Psoas muscle (tissue), 7 donors: ENCODE measurements at regions not wholly inside any gene's neighbourhood (a gene's known extent, or its start where the extent isn't known, plus 50 kb on each side); places are given as distances from the start of the nearest gene placed in this dataset.

ENCODE experiments used
- ATAC-seq, 4 donors: fragments of 200-7000 bp; cut with Tn5 transposase; one replicate each; pipeline ENCODE4 v1.9.1; 2020; ENCODE audit warnings: moderate library complexity in 3 of 4, mild to moderate bottlenecking in 2 of 4
- DNase-seq, 2 donors: peaks; one replicate each; pipeline ENCODE4 v3.0.0-alpha.2; 2020
- H3K27ac ChIP-seq: fragments of 200-600 bp; one replicate; pipeline ENCODE4 v1.8.0; 2022
- H3K27me3 ChIP-seq, 3 donors: fragments of 200-600 bp in 1 of 3; one replicate each; pipeline versions ENCODE4 v1.6.1 to v1.8.0; 2013 to 2022; ENCODE audit warnings: low read length in 2 of 3, mild to moderate bottlenecking in 2 of 3, moderate library complexity in 1 of 3; ENCODE audit not compliant: insufficient read depth in 3 of 3
- H3K36me3 ChIP-seq, 2 donors: fragments of 200-600 bp in 1 of 2; one replicate each; pipeline versions ENCODE4 v1.6.1 to v1.8.0; 2013 to 2022; ENCODE audit warnings: low read depth in 1 of 2, mild to moderate bottlenecking in 1 of 2, moderate library complexity in 1 of 2; ENCODE audit not compliant: insufficient read depth in 1 of 2
- H3K4me1 ChIP-seq: fragments of 200-600 bp; one replicate; pipeline ENCODE4 v1.8.0; 2022
- H3K4me3 ChIP-seq: fragments of 200-600 bp; one replicate; pipeline ENCODE4 v1.8.0; 2022; ENCODE audit warnings: mild to moderate bottlenecking
- H3K9me3 ChIP-seq: fragments of 200-600 bp; one replicate; pipeline ENCODE4 v1.8.0; 2022
- WGBS, 3 donors: extraction: QIAGEN DNeasy Blood & Tissue Kit; methylation state at CpG; one replicate each; pipeline versions ENCODE4 v1.1.6 to v1.1.7; 2013; 5-methylcytosine and 5-hydroxymethylcytosine counted together
- intact Hi-C, 2 donors: fragments of 100-400 bp; cut with DNase I; formaldehyde crosslinking; loops; one replicate each; pipeline versions ENCODE4 v1.11.0 to v1.14.2; 2022
- TF ChIP-seq, protein P1 (sequence below): fragments of 200-600 bp; IDR thresholded peaks from one replicate; pipeline ENCODE4 v1.8.0; 2022; ENCODE audit warnings: antibody characterized with exemption
- donor health status: healthy with polysubstance abuse.
- donor health status: DM: no; HTN: no; CAD: no; lungs with moderate emphysema.
- donor health status: Bipolar disorder and iron deficiency.
- donor health status: healthy.
- donor health status: DM: yes; HTN: yes; CAD: no.
- donor health status: DM: no; HTN: no; CAD: no.
- donor health status: DM: yes; HTN: yes; CAD: no.

DNA sequence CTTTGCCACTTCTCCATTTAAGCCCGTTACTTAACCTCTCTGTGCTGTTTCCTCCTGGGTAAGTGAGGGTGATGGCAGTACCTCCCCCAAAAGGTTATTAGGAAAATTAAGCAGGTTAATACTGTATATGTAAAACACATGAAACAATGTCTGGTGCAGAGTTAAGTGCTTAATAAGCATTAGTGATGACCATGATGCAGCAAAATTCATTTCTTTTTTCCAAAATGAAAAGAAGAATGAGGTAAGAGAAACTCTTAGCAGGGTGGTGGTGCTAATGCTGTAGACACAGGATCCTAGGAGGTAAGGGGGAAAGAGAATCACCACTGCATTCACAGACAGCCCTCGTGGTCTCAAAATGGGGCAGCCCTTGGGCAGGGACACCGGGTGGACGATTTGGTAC, 115.1 kb upstream of the RAI14 start:
- H3K4me3 ChIP-seq, result no peak overlapping the region

DNA sequence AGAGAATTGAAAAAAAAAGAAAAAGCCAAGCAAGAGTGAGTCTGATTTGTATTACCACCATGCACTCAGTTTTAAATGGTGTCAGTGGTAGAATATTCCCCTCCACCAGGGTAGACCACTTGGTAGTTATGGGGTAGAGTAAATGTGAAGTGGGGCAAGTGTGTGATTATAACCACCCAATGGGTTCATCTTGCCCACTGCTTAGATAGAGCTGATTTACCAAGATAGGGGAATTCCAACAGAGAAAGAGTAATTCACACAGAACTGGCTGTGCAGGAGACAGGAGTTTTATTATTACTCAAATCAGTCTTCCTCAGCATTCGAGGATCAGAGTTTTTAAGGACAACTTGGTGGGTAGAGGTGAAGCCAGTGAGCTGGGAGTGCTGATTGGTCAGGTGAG, 113.3 kb upstream of the RAI14 start:
- Histone ChIP-seq H3K27me3 (peaks cover 0 to 6% (median 0%) of the 10 kb centered on the region in 3 donors), H3K36me3 (no peaks in the 10 kb centered on the region), H3K4me1 (no peaks in the 10 kb centered on the region), H3K27ac (no peak overlapping the region), H3K9me3 (peaks cover 20% of the 10 kb centered on the region), H3K4me3 (no peak overlapping the region)
- TF ChIP-seq, protein P1, sequence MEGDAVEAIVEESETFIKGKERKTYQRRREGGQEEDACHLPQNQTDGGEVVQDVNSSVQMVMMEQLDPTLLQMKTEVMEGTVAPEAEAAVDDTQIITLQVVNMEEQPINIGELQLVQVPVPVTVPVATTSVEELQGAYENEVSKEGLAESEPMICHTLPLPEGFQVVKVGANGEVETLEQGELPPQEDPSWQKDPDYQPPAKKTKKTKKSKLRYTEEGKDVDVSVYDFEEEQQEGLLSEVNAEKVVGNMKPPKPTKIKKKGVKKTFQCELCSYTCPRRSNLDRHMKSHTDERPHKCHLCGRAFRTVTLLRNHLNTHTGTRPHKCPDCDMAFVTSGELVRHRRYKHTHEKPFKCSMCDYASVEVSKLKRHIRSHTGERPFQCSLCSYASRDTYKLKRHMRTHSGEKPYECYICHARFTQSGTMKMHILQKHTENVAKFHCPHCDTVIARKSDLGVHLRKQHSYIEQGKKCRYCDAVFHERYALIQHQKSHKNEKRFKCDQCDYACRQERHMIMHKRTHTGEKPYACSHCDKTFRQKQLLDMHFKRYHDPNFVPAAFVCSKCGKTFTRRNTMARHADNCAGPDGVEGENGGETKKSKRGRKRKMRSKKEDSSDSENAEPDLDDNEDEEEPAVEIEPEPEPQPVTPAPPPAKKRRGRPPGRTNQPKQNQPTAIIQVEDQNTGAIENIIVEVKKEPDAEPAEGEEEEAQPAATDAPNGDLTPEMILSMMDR, result no peak
- ATAC-seq (no peak), DNase-seq (no peak)
- intact Hi-C loops, result no loop called here
- 67 to 85% (median 69%) methylated on average over 1 of the region's 1 CpG for WGBS, 3 donors

More for the DNA sequence above, 115.1 kb upstream of the RAI14 start:
- H3K4me1 ChIP-seq, result no peaks in the 10 kb centered on the region
- DNase-seq, result no peak
- intact Hi-C loops, result no loop called here
- WGBS, 3 donors, result 92 to 96% (median 94%) methylated on average over 4 of the region's 4 CpGs
- no peaks in the 10 kb centered on the region for H3K36me3 ChIP-seq
- H3K9me3 ChIP-seq, result peaks cover 11% of the 10 kb centered on the region
- peaks cover 0 to 6% (median 0%) of the 10 kb centered on the region in 3 donors for H3K27me3 ChIP-seq
- TF ChIP-seq, protein P1, result no peak
- H3K27ac ChIP-seq, result no peak overlapping the region
- no peak for ATAC-seq

DNA sequence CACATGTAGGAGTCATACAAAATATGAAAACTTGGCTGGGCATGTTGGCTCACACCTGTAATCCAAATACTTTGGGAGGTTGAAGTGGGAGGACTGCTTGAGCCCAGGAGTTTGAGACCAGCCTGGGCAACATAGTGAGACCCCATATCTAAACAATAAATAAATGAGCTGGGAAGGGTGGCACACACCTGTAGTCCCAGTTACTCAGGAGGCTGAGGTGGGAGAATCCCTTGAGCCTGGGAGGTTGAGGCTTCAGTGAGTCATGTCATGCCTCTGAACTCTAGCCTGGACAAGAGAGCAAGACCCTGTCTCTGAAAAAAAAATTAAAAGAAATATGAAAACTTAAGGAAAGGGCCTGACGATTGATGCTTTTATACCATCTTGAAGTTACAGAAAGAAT, 112.4 kb upstream of the RAI14 start:
- Histone ChIP-seq H3K4me3 (no peak overlapping the region), H3K36me3 (no peaks in the 10 kb centered on the region), H3K9me3 (peaks cover 20% of the 10 kb centered on the region), H3K27me3 (peaks cover 0 to 6% (median 0%) of the 10 kb centered on the region in 3 donors), H3K27ac (no peak overlapping the region), H3K4me1 (no peaks in the 10 kb centered on the region)
- intact Hi-C loops, result no loop called here
- no peak for ATAC-seq
- WGBS, 3 donors, result 0 to 53% (median 40%) methylated on average over 1 of the region's 1 CpG
- TF ChIP-seq, protein P1, result no peak
- no peak for DNase-seq

DNA sequence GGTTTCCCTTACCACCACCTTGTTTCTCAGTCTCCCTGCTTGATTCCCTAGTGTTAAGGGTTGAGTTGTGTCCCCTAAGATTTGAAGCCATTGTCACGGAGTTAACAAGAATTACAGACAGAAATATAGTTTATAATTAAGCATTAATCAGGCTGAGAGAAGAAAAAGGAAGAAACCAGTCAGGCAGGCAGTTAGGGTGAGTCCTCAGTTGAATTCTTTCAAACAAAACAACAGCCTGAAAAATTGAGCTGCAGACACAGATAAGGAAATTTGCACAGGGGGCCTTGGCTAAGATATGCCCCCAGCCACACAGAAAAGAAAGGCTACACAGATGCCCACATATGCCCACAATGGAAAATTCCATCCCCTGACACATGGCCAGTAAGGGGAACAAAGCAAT, 111.7 kb upstream of the RAI14 start:
- no peak for ATAC-seq
- H3K36me3 ChIP-seq, result no peaks in the 10 kb centered on the region
- intact Hi-C loops, result no loop called here

DNA sequence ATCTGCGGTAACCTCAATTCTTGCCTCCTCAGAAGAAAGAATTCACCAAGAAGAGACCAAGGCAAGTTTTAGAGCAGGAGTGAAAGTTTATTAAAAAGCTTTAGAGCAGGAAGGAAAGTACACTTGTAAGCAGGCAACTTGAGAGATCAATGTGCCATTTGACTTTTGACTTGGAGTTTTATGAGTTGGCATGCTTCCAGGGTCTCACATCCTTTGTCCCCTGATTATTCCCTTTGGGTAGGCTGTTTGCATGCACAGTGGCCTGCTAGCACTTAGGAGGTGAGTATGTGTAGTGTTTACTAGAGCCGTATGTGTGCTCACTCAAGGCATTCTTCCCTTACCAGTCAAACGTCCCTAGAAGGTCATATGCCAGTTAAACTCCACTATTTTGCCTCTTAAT, 111.0 kb upstream of the RAI14 start:
- Histone ChIP-seq H3K27me3 (no peaks in the 10 kb centered on the region), H3K4me1 (no peaks in the 10 kb centered on the region), H3K4me3 (no peak overlapping the region), H3K36me3 (no peaks in the 10 kb centered on the region), H3K27ac (no peak overlapping the region), H3K9me3 (peaks cover 20% of the 10 kb centered on the region)
- ATAC-seq, result no peak
- no peak for DNase-seq
- intact Hi-C loops, result no loop called here
- TF ChIP-seq, protein P1, result no peak
- WGBS, 3 donors, result 62 to 80% (median 73%) methylated on average over 3 of the region's 3 CpGs

More for the DNA sequence above, 111.7 kb upstream of the RAI14 start:
- 79 to 83% (median 80%) methylated on average over 1 of the region's 1 CpG for WGBS, 3 donors
- Histone ChIP-seq H3K27ac (no peak overlapping the region), H3K4me3 (no peak overlapping the region), H3K4me1 (no peaks in the 10 kb centered on the region), H3K27me3 (peaks cover 0 to 3% (median 0%) of the 10 kb centered on the region in 3 donors), H3K9me3 (peaks cover 20% of the 10 kb centered on the region)
- no peak for DNase-seq
- TF ChIP-seq, protein P1, result no peak
